OCI-M2 (cell line): ENCODE measurements at regions not wholly inside any gene's neighbourhood (a gene's known extent, or its start where the extent isn't known, plus 50 kb on each side); places are given as distances from the start of the nearest gene placed in this dataset.

Experiments
- DNase-seq: peaks from one replicate; lab custom pipeline; 2025; ENCODE audit not compliant: unreplicated experiment; lab: John Stamatoyannopoulos, UW

DNA sequence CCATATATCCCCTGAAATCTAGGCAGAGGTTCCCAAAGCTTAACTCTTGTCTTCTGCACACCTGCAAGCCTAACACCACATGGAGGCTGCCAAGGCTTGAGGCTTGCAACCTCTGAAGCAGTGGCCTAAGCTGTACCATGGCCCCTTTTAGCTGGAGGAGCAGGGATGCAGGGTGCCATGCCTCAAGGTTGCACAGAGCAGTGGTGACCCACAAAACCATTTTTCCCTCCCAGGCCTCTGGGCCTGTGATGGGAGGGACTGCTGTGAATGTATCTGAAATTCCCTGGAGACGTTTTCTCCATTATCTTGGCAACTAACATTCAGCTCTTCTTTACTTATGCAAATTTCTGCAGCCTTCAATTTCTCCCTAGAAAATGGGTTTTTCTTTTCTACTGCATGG is 210.0 kb upstream of the KITLG start:
- DNase-seq, result no peak

- no peak for DNase-seq
Measured at GRCh38 chr12:88784166-88784565, 203.9 kb upstream of the KITLG start.

- DNase-seq, result no peak
Measured at GRCh38 chr12:88782351-88782750, 202.1 kb upstream of the KITLG start.

- DNase-seq, result no peak
Measured at GRCh38 chr12:88781909-88782308, 201.6 kb upstream of the KITLG start.

- no peak for DNase-seq
Measured at GRCh38 chr12:88778064-88778463, 197.8 kb upstream of the KITLG start.

- no peak for DNase-seq
Measured at GRCh38 chr12:88775742-88776151, 195.5 kb upstream of the KITLG start.

- DNase-seq, result no peak
Measured at GRCh38 chr12:88767699-88768098, 187.4 kb upstream of the KITLG start.

- no peak for DNase-seq
Measured at GRCh38 chr12:88764781-88765480, 184.7 kb upstream of the KITLG start.

GRCh38 chr12:88763536-88764100 is 183.3 kb upstream of the KITLG start:
- no peak for DNase-seq

DNA sequence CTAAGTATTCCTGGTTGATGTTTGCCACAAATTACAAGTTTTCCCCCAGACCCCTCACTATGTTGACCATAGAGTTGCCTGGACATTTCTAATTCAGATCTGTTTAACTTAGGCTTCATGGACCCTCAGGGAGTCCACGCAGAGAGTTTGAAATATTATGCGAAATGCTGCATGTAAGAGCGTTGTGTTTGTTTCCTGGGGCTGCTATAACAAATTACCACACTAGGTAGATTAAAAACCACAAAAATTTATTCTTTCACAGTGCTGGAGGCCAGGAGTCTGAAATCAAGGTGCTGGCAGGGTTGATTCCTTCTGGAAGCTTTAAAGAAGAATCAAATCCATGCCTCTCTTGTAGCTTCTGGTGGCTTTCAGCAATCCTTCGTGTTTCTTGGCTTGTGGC is 177.9 kb upstream of the KITLG start:
- DNase-seq, result no peak

DNA sequence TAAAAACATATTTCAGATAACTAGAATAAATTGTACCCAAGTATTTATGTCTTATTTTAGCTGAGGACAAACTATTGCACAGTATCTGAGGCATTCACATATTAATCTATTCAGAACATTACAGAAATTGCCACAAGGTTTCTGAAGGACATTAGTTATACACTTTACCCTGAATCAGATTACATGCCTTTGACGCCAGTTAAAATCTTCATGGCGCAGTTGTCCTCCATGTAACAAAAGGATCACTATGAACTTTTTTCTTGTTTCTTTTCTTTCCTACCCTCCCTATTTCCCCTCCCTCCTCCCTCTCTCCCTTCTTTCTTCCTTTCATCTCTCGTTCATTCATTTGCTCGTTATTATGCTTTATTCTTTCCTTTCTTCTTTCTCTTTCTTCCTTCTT is 176.6 kb upstream of the KITLG start:
- no peak for DNase-seq

DNA sequence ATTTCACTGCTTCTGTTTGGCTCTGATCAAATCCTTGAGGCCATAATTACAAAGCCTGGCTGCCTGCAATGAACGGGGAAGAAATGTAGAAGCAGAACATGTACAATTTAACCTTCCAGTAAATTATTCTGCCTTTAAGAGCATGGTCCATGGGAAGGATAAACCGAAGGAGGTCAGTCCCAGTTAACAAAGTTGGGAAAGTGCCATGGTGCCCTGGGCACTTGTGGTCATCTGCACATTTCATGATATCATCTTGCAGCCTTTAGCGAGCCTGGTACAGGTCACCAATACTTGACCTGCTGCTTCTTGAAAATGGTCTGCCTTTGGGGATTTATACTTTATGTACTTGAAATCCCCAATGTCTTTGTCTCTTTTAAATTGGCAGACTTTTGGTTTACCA is 175.9 kb upstream of the KITLG start:
- no peak for DNase-seq

- no peak for DNase-seq
Measured at GRCh38 chr12:88753707-88754106, 173.4 kb upstream of the KITLG start.

- no peak for DNase-seq
Measured at GRCh38 chr12:88753066-88753465, 172.8 kb upstream of the KITLG start.

- no peak for DNase-seq
Measured at GRCh38 chr12:88752183-88752582, 171.9 kb upstream of the KITLG start.

GRCh38 chr12:88750867-88751543 is 170.7 kb upstream of the KITLG start:
- DNase-seq, result no peak

DNA sequence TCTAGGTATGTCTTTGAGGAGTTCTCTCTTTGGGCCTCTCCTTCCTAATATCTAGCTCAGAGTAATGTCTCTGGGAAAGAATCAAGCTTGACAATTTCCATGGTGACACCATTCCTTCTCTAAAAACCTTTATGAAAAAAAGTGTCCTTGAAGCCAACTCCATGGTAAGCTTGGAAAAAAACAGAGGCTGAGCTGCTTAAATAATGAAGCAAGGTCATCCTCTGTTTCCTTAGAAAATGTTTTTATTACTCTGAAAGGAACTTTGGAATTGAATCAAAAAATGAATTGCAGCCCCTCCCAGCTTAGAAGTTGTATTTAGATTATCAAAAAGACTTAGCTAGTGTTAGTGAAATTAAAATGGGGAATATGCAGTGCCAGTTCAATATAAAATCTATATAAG is 166.1 kb upstream of the KITLG start:
- no peak for DNase-seq

GRCh38 chr12:88743946-88744685 is 163.8 kb upstream of the KITLG start:
- DNase-seq, result no peak

DNA sequence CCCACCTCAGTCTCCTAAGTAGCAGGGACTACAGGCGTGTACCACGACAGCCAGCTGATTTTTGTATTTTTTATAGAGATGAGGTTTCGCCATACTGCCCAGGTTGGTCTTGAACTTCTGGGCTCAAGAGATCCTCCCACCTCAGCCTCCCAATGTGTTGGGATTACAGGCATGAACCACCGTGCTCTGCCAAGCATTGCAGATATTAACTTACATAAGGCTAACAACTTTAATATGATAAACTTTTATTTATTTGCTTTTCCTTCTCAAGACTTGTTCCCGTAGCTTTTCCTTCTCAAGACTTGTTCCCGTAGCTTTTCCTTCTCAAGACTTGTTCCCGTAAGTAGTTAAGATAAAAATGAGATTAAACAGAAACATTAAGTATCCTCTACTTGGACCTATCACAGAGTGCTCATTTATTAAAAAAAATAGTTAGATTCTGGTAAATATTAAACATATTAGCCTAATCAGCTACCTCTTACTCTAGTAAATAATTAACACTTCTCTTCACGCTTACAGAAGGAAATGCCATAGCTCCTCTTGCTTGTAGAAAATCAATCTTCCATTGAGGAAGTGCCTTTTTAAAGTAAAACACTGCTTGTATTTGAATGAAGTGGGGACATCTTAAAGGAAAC is 157.7 kb upstream of the KITLG start:
- no peak for DNase-seq

DNA sequence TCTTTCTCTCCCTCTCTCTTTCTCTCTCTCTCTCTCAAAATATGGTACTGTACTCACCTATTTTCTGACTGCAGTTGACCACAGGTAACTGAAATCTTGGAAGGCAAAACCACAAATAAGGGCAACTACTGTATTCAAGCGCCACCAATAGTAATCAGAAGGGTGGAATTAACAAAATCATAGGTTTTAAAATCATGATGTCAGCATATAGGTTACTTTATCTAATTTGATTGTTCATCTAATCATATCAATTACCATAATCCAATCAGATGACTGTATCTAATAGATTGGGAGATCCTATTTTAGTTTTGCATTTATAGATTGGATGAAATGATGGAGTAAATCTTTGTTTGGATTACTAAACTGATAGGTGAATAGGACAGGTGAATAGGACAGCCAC is 155.8 kb upstream of the KITLG start:
- no peak for DNase-seq

DNA sequence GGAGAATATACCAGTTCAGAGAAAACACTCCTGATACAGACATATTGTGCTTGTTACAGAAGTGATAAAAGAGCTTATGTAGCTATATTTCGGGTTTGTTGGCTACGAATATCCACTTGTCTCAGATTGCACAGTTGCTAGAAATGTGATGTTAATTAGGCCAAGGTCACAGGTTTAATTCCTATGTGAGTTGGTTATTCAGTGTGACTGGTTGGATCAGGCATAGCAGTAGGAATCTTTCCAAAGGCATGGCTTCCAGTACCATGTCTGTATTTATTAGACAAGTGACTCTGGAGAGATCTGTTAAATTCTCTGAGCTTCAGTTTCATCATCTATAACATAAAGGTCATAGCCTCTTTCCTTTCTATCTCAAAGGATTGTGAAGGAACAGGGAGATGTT is 152.7 kb upstream of the KITLG start:
- no peak for DNase-seq
